ENCODE measurements at regions not wholly inside any gene's neighbourhood (a gene's known extent, or its start where the extent isn't known, plus 50 kb on each side); places are given as distances from the start of the nearest gene placed in this dataset.

DNA sequence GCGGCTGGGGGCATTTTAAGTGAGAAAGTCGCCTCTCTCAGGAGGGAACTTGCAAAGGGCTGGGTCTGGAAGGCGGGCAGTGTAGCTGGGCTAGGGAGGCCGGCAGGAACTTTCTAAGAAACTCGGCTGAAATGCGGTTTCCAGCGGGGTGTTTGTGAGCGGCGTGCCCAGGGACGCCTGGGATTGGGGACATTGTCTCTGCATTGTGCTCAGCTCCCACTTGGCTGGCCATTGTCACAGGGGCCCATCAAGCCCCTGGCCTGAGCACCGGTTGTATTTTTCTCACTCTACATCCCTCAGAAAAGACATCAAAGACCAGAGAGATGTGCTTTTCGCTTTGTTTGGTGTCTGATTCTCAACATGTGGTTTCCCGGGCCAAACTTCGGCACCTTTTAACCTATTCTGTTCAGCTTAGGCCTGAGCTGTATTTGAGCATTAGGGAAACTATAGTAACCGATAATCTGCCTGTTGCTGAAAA lies 291.1 kb upstream of the IRX3 start:
- Histone ChIP-seq H3K4ac (ENCODE audit: low read depth, low read length) (no peak overlapping the region), H3K4me2 (ENCODE audit: low read length) (no peak overlapping the region), H3K14ac (ENCODE audit: low read length) (no peak overlapping the region), H3K4me1 (ENCODE audit: control insufficient read depth in 1 of 2, insufficient read depth in 2 of 2, low read length in 2 of 2) (no peaks in the 10 kb centered on the region), H2AFZ (ENCODE audit: insufficient read depth, low read length, poor library complexity) (no peak overlapping the region), H4K12ac (ENCODE audit: low read depth, low read length) (no peak overlapping the region), H3K4me3 (ENCODE audit: low read depth, low read length) (no peak overlapping the region), H4K91ac (ENCODE audit: low read depth, low read length) (no peak overlapping the region), H3K9me3 (ENCODE audit: insufficient read depth, low read depth, low read length) (no peaks in the 10 kb centered on the region), H3K27ac (ENCODE audit: low read depth, low read length) (no peak overlapping the region), H2BK12ac (ENCODE audit: low read length) (no peak overlapping the region), H3K18ac (ENCODE audit: low read length) (no peak overlapping the region), H3K79me2 (ENCODE audit: control insufficient read depth, insufficient read depth, low read length, poor library complexity) (no peaks in the 10 kb centered on the region), H2BK5ac (ENCODE audit: low read depth, low read length, poor library complexity) (no peak overlapping the region), H3K36me3 (ENCODE audit: control insufficient read depth in 1 of 2, insufficient read depth in 2 of 2, low read length in 2 of 2) (no peaks in the 10 kb centered on the region), H2BK120ac (ENCODE audit: insufficient read depth, low read length, poor library complexity) (no peak overlapping the region), H2AK5ac (ENCODE audit: low read length) (no peak overlapping the region), H3K27me3 (ENCODE audit: insufficient read depth, low read length) (no peaks in the 10 kb centered on the region), H3K79me1 (ENCODE audit: low read length) (no peaks in the 10 kb centered on the region), H3K23ac (ENCODE audit: low read length) (no peak overlapping the region), H3K9ac (ENCODE audit: low read length) (no peak overlapping the region), H4K8ac (ENCODE audit: low read depth, low read length) (no peak overlapping the region)
- no peak for DNase-seq
- WGBS (ENCODE audit: extremely low coverage, insufficient coverage, insufficient read length) = no CpG with 5 or more reads among the region's 15 CpGs

DNA sequence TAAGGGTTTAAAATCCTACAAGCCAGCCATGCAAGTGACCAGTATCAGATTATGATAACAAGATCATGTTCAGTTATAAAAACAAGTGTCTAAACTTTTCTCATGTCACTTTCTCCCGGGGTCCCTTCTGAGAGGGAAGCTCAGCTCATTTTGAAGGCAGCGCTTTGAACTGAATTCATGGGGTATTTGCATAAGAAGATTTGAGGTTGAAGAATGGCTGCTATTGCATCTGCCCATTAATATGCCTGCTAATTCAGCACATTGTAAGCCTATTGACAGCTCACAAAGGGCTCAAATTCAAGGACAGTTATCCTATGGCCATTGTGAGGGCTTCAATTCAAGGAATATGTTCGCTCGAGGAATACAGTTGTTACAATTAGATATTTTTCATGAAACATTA lies 290.2 kb upstream of the IRX3 start:
- no peaks in the 10 kb centered on the region for H3K79me2 ChIP-seq (ENCODE audit: control insufficient read depth, insufficient read depth, low read length, poor library complexity)
- no peak overlapping the region for H2BK12ac ChIP-seq (ENCODE audit: low read length)
- H3K27ac ChIP-seq (ENCODE audit: low read depth, low read length) = no peak overlapping the region
- H3K27me3 ChIP-seq (ENCODE audit: insufficient read depth, low read length) = no peaks in the 10 kb centered on the region
- no peak overlapping the region for H2AK5ac ChIP-seq (ENCODE audit: low read length)
- no peak overlapping the region for H3K4me2 ChIP-seq (ENCODE audit: low read length)
- no peak overlapping the region for H3K4ac ChIP-seq (ENCODE audit: low read depth, low read length)
- H3K9me3 ChIP-seq (ENCODE audit: insufficient read depth, low read depth, low read length) = no peaks in the 10 kb centered on the region
- no peak overlapping the region for H2BK120ac ChIP-seq (ENCODE audit: insufficient read depth, low read length, poor library complexity)
- H3K4me1 ChIP-seq (ENCODE audit: control insufficient read depth in 1 of 2, insufficient read depth in 2 of 2, low read length in 2 of 2) = no peaks in the 10 kb centered on the region
- no peak overlapping the region for H3K18ac ChIP-seq (ENCODE audit: low read length)
- no peaks in the 10 kb centered on the region for H3K79me1 ChIP-seq (ENCODE audit: low read length)
- WGBS (ENCODE audit: extremely low coverage, insufficient coverage, insufficient read length) = no CpG with 5 or more reads among the region's 4 CpGs
- H2AFZ ChIP-seq (ENCODE audit: insufficient read depth, low read length, poor library complexity) = no peak overlapping the region
- H2BK5ac ChIP-seq (ENCODE audit: low read depth, low read length, poor library complexity) = no peak overlapping the region
- H3K4me3 ChIP-seq (ENCODE audit: low read depth, low read length) = no peak overlapping the region
- no peaks in the 10 kb centered on the region for H3K36me3 ChIP-seq (ENCODE audit: control insufficient read depth in 1 of 2, insufficient read depth in 2 of 2, low read length in 2 of 2)
- no peak overlapping the region for H3K14ac ChIP-seq (ENCODE audit: low read length)
- H4K8ac ChIP-seq (ENCODE audit: low read depth, low read length) = no peak overlapping the region
- no peak overlapping the region for H3K9ac ChIP-seq (ENCODE audit: low read length)
- H4K91ac ChIP-seq (ENCODE audit: low read depth, low read length) = no peak overlapping the region
- no peak overlapping the region for H4K12ac ChIP-seq (ENCODE audit: low read depth, low read length)
- H3K23ac ChIP-seq (ENCODE audit: low read length) = no peak overlapping the region
- DNase-seq = no peak

DNA sequence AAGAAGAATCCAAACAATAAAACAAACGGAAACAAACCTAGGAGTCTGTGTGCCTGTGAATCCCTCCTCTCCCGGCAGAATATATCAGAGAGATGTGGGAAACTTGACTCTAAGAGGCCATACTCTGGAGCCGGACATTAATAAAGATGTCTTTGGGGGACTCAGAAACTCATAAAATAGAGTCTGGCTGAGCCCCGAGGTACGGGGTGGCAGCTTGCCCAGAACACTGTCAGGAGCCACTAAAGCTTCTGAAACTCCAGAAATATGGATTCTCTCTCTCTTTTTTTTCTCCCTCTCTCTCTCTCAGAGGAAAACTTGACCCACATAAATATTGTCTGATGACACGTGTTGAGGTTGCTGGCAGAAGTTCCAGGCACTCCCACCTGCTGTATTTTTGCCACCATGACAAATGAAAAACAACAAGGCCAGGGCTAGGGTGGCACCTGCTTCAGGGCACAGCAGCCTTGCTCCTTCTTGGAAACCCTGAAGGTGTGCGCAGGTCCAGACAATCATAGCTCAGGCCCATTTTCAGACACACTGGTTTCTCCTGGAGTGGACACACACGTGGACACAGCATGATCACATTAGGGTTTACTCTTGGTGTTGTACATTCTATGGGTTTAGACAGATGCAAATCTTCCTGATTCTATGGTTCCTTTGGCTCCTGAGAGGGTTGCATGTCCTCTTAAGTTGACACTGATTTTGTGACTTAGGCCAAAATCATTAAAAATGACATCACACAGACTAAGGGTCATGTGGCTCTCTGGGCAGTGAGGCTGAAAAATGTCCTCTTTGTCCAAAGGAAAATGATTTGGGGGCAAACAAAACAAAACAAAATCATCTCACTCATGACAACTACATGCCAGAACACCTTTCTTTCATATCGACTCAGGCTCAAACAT lies 282.6 kb upstream of the IRX3 start:
- H3K23ac ChIP-seq (ENCODE audit: low read length) = no peak overlapping the region
- H3K4me1 ChIP-seq (ENCODE audit: control insufficient read depth in 1 of 2, insufficient read depth in 2 of 2, low read length in 2 of 2) = no peaks in the 10 kb centered on the region
- H3K79me2 ChIP-seq (ENCODE audit: control insufficient read depth, insufficient read depth, low read length, poor library complexity) = no peaks in the 10 kb centered on the region
- H3K4me2 ChIP-seq (ENCODE audit: low read length) = no peak overlapping the region
- H4K8ac ChIP-seq (ENCODE audit: low read depth, low read length) = no peak overlapping the region
- no peaks in the 10 kb centered on the region for H3K9me3 ChIP-seq (ENCODE audit: insufficient read depth, low read depth, low read length)
- H3K27ac ChIP-seq (ENCODE audit: low read depth, low read length) = no peak overlapping the region
- H3K36me3 ChIP-seq (ENCODE audit: control insufficient read depth in 1 of 2, insufficient read depth in 2 of 2, low read length in 2 of 2) = no peaks in the 10 kb centered on the region
- H4K12ac ChIP-seq (ENCODE audit: low read depth, low read length) = no peak overlapping the region
- H3K18ac ChIP-seq (ENCODE audit: low read length) = no peak overlapping the region
- no peak overlapping the region for H3K4ac ChIP-seq (ENCODE audit: low read depth, low read length)
- H2BK120ac ChIP-seq (ENCODE audit: insufficient read depth, low read length, poor library complexity) = no peak overlapping the region
- no peak overlapping the region for H3K14ac ChIP-seq (ENCODE audit: low read length)
- no peaks in the 10 kb centered on the region for H3K27me3 ChIP-seq (ENCODE audit: insufficient read depth, low read length)
- no peak overlapping the region for H2BK5ac ChIP-seq (ENCODE audit: low read depth, low read length, poor library complexity)
- no CpG with 5 or more reads among the region's 9 CpGs for WGBS (ENCODE audit: extremely low coverage, insufficient coverage, insufficient read length)
- H3K4me3 ChIP-seq (ENCODE audit: low read depth, low read length) = no peak overlapping the region
- no peak overlapping the region for H2AFZ ChIP-seq (ENCODE audit: insufficient read depth, low read length, poor library complexity)
- no peak for DNase-seq
- H2BK12ac ChIP-seq (ENCODE audit: low read length) = no peak overlapping the region
- H3K9ac ChIP-seq (ENCODE audit: low read length) = no peak overlapping the region
- no peak overlapping the region for H4K91ac ChIP-seq (ENCODE audit: low read depth, low read length)
- no peaks in the 10 kb centered on the region for H3K79me1 ChIP-seq (ENCODE audit: low read length)
- H2AK5ac ChIP-seq (ENCODE audit: low read length) = no peak overlapping the region

DNA sequence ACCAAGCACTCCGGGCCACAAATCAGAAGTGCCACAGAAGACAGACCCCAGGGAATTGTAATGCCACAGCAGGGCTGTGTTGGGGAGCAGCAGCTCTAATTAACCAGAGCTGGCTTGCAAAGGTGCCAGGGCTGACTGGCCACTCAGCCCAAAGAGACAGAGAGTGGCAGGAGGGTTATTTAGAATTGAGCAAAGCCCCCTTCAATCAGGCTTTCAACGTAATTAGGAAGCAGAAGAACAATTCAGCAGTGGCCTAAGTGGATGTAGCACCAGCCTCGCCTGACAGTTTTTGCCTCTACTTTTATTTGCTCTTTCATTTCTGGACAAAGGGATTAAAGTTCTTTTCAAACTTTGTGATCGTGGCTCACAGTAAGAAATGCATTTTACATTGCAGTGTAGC lies 278.3 kb upstream of the IRX3 start:
- Histone ChIP-seq H3K36me3 (ENCODE audit: control insufficient read depth in 1 of 2, insufficient read depth in 2 of 2, low read length in 2 of 2) (no peaks in the 10 kb centered on the region), H3K27ac (ENCODE audit: low read depth, low read length) (no peak overlapping the region), H3K4me1 (ENCODE audit: control insufficient read depth in 1 of 2, insufficient read depth in 2 of 2, low read length in 2 of 2) (no peaks in the 10 kb centered on the region), H2BK120ac (ENCODE audit: insufficient read depth, low read length, poor library complexity) (no peak overlapping the region), H2AFZ (ENCODE audit: insufficient read depth, low read length, poor library complexity) (no peak overlapping the region), H4K91ac (ENCODE audit: low read depth, low read length) (no peak overlapping the region), H4K8ac (ENCODE audit: low read depth, low read length) (no peak overlapping the region), H3K9ac (ENCODE audit: low read length) (no peak overlapping the region), H3K14ac (ENCODE audit: low read length) (no peak overlapping the region), H4K12ac (ENCODE audit: low read depth, low read length) (no peak overlapping the region), H3K79me2 (ENCODE audit: control insufficient read depth, insufficient read depth, low read length, poor library complexity) (no peaks in the 10 kb centered on the region), H3K23ac (ENCODE audit: low read length) (no peak overlapping the region), H3K79me1 (ENCODE audit: low read length) (no peaks in the 10 kb centered on the region), H3K4me2 (ENCODE audit: low read length) (no peak overlapping the region), H2BK12ac (ENCODE audit: low read length) (no peak overlapping the region), H3K9me3 (ENCODE audit: insufficient read depth, low read depth, low read length) (peaks cover 3% of the 10 kb centered on the region), H3K18ac (ENCODE audit: low read length) (no peak overlapping the region), H3K4ac (ENCODE audit: low read depth, low read length) (no peak overlapping the region), H3K27me3 (ENCODE audit: insufficient read depth, low read length) (no peaks in the 10 kb centered on the region), H3K4me3 (ENCODE audit: low read depth, low read length) (no peak overlapping the region), H2AK5ac (ENCODE audit: low read length) (no peak overlapping the region), H2BK5ac (ENCODE audit: low read depth, low read length, poor library complexity) (no peak overlapping the region)
- WGBS (ENCODE audit: extremely low coverage, insufficient coverage, insufficient read length) = no CpG with 5 or more reads among the region's 4 CpGs
- no peak for DNase-seq

All from trophoblast cell (in vitro differentiated cells and primary cell).